MM.1S (cell line): ENCODE measurements at regions not wholly inside any gene's neighbourhood (a gene's known extent, or its start where the extent isn't known, plus 50 kb on each side); places are given as distances from the start of the nearest gene placed in this dataset.

Experiments used
- EZH2phosphoT487 ChIP-seq: fragments of 300-600 bp; sonication (generic); IDR thresholded peaks from 2 replicates; pipeline ENCODE4 v1.6.1; 2018; ENCODE audit warnings: antibody characterized with exemption, low read length
- TF ChIP-seq, protein P1 (sequence below): fragments of 300-600 bp; sonication (generic); IDR thresholded peaks from 2 replicates; pipeline ENCODE4 v1.5.1; 2016; ENCODE audit warnings: antibody characterized with exemption, low read length, mixed read lengths

DNA sequence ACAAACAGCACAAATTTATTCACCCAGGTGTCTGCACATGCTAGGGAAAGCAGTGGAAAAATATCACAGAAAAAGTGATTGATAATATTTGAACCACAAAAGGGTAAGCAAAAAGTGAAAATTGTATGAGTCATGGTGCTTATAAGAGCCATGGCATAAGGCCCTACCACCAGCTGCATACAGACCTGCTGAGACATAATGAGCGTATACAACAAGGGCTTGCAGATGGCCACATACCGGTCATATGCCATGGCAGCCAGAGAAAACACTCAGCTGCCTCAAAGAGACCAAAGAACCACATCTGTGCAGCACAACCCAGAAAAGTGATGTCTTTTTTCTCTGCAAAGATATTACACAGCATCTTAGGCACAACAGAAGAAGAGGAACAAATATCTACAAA lies 71.4 kb upstream of the OR9G4 start:
- TF ChIP-seq, protein P1, sequence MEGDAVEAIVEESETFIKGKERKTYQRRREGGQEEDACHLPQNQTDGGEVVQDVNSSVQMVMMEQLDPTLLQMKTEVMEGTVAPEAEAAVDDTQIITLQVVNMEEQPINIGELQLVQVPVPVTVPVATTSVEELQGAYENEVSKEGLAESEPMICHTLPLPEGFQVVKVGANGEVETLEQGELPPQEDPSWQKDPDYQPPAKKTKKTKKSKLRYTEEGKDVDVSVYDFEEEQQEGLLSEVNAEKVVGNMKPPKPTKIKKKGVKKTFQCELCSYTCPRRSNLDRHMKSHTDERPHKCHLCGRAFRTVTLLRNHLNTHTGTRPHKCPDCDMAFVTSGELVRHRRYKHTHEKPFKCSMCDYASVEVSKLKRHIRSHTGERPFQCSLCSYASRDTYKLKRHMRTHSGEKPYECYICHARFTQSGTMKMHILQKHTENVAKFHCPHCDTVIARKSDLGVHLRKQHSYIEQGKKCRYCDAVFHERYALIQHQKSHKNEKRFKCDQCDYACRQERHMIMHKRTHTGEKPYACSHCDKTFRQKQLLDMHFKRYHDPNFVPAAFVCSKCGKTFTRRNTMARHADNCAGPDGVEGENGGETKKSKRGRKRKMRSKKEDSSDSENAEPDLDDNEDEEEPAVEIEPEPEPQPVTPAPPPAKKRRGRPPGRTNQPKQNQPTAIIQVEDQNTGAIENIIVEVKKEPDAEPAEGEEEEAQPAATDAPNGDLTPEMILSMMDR = no peak
- TF ChIP-seq EZH2phosphoT487 = no peak
